NCI-H524 treated with DMSO at 0.1 percent for 48 hours (cell line): ENCODE measurements at regions not wholly inside any gene's neighbourhood (a gene's known extent, or its start where the extent isn't known, plus 50 kb on each side); places are given as distances from the start of the nearest gene placed in this dataset.

Experiments
- DNase-seq: peaks from one replicate; lab custom pipeline; 2025; lab: John Stamatoyannopoulos, UW

- no peak for DNase-seq
Observed at GRCh38 chr1:72830606-72831390, 548.5 kb upstream of the NEGR1 start.

- DNase-seq, result no peak
Observed at GRCh38 chr1:72827278-72827677, 544.9 kb upstream of the NEGR1 start.

GRCh38 chr1:72804541-72804940 lies 522.2 kb upstream of the NEGR1 start:
- DNase-seq, result no peak

GRCh38 chr1:72781038-72781437 lies 498.7 kb upstream of the NEGR1 start:
- no peak for DNase-seq

GRCh38 chr1:72780212-72780611 lies 497.9 kb upstream of the NEGR1 start:
- no peak for DNase-seq

- DNase-seq, result no peak
Observed at GRCh38 chr1:72777918-72778317, 495.6 kb upstream of the NEGR1 start.

- no peak for DNase-seq
Observed at GRCh38 chr1:72763481-72763880, 481.1 kb upstream of the NEGR1 start.

GRCh38 chr1:72759486-72759885 lies 477.1 kb upstream of the NEGR1 start:
- no peak for DNase-seq

GRCh38 chr1:72757843-72758242 lies 475.5 kb upstream of the NEGR1 start:
- DNase-seq, result no peak

- no peak for DNase-seq
Observed at GRCh38 chr1:72745413-72745812, 463.1 kb upstream of the NEGR1 start.

GRCh38 chr1:72734415-72734814 lies 452.1 kb upstream of the NEGR1 start:
- no peak for DNase-seq

- DNase-seq, result no peak
Observed at GRCh38 chr1:72724951-72725861, 442.9 kb upstream of the NEGR1 start.

GRCh38 chr1:72705921-72706320 lies 423.6 kb upstream of the NEGR1 start:
- no peak for DNase-seq

- no peak for DNase-seq
Observed at GRCh38 chr1:72704841-72705477, 422.6 kb upstream of the NEGR1 start.

GRCh38 chr1:72697410-72697809 lies 415.1 kb upstream of the NEGR1 start:
- DNase-seq, result no peak

- no peak for DNase-seq
Observed at GRCh38 chr1:72693899-72694298, 411.6 kb upstream of the NEGR1 start.

- no peak for DNase-seq
Observed at GRCh38 chr1:72693376-72693775, 411.0 kb upstream of the NEGR1 start.

- DNase-seq, result no peak
Observed at GRCh38 chr1:72690871-72691270, 408.5 kb upstream of the NEGR1 start.

- no peak for DNase-seq
Observed at GRCh38 chr1:72678683-72679082, 396.3 kb upstream of the NEGR1 start.

GRCh38 chr1:72670902-72671301 lies 388.6 kb upstream of the NEGR1 start:
- no peak for DNase-seq

GRCh38 chr1:72662918-72663317 lies 380.6 kb upstream of the NEGR1 start:
- no peak for DNase-seq

GRCh38 chr1:72650843-72651435 lies 368.6 kb upstream of the NEGR1 start:
- DNase-seq, result no peak
